UCSD-AML1 (cell line): ENCODE measurements at regions not wholly inside any gene's neighbourhood (a gene's known extent, or its start where the extent isn't known, plus 50 kb on each side); places are given as distances from the start of the nearest gene placed in this dataset.

Experiments
- DNase-seq: peaks from one replicate; lab custom pipeline; 2025; ENCODE audit not compliant: unreplicated experiment; lab: John Stamatoyannopoulos, UW

- no peak for DNase-seq
Measured at GRCh38 chr17:34420900-34421299, 57.9 kb upstream of the CCL1 start.

DNA sequence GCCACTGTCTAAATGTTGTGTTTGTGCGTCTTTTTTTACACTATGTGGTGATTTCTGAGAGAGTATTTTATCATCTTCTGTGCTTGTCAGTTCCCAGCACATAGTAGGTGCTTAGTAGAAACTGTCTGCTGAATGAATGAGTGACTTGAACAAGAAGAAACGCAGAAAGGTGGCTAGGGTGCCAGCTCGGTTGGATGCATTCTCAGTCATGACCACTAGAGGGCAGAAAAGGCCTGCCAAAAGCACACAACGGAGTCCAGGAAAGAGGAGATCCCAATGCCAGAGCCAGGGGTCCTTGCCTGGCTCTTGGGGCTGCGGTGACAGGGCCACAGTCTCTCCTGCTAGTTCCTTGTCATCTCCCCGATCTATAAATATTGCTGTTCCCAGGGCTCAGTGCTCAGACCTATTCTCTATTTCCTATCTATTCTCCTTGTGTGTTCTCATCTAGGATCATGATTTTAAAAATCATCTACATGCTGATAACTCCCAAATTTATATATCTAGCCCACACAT, 57.3 kb upstream of the CCL1 start:
- peak; percentile 62 for DNase-seq

DNA sequence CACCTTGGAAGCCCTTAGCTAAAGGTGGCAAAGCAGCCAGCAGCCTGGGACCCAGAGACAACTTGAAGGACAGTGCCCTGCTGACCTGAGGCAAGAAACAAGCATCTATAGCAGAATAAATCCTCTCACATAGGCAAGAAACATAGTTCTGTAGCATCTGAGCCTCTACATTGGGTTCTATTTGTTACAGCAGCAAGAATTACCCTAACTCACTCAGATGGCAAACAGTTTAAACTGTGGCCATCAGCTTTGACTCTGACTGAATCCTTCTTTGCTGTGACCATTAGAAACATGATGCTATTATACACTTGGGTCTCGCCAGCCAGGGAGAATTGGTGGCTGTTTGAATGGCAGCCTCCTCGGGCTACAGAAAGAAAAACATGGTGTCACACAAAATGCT, 53.1 kb upstream of the CCL1 start:
- DNase-seq: no peak

DNA sequence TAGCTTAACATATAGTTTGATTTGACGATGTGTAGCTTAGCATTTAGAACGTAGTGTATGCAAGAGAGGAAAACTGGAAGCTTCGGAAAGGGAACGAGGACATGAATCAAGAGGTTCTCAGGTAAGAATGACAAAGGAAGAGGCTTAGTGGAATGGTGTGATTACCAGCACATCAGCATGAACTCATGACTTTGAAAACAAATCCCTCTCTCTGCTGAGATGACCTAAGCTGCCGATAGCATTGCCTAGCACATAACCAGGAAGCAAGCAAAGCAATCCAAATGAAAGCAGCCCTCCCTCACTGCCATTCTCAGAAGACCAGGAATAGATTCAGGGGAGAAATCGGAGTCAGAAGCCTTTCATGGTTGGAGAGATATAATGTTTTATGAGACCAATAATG, 51.3 kb upstream of the CCL1 start:
- DNase-seq: no peak

DNA sequence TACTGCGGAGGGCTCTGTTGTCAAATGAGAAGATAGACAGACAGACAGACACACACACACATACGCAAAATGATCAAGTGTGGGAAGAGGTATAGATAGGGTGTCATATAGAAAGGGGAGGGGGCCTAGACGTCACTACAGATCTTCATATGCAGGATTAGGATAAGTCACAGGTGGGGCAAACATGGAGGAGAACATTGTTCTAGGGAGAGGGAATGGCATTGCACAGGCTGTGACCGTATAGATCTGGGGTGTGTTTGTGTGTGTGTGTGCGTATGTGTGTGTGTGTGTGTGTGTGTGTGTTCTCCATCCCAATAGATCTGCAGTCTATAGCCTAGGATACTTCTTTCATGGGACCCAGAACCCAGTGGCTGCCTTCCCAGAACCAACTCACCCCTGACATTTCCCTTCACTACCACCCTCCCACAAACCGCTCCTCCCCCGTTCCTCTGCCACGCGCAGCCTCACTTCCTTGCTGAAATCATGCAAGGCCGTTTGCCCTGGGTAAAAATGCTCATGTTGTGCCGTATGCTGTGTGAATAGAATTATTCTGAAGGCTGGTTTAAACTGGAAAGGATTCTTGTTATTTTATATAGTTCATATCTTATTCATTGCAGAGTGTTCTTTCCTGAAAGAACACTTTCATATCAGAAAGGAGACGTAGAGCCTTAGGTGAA, 50.5 kb upstream of the CCL1 start:
- peak; percentile 61 for DNase-seq

DNA sequence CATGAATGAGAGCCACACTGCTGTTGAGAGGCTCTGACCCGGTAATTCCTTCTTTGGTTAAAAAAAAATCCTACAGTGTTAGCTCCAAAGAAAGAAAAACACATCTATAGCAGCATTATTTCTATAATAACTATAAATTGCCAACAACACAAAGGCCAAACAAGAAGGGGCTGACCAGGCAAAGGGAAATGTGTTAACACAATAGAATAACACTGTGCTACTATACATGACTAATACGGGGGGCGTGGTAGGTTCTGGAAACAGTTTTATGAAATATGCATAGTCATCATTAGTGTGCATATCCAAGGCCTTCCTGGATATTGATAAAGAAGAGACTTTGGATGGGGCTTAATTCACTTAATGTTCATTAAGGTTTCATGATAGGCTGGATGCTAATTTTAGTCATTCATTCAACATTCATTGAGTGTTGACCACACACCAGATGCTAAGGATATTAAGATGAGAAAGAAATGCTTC, 50.0 kb upstream of the CCL1 start:
- no peak for DNase-seq
